ENCODE measurements at regions not wholly inside any gene's neighbourhood (a gene's known extent, or its start where the extent isn't known, plus 50 kb on each side); places are given as distances from the start of the nearest gene placed in this dataset.

- TF ChIP-seq CTCF (IDR thresholded peaks at IDR 0.05; ENCODE audit: low read depth, low read length) (no peak), POLR2A (IDR thresholded peaks at IDR 0.05; ENCODE audit: extremely low read depth, insufficient read length) (no peak)
These were observed 59.1 kb upstream of the TMEM244 start for GRCh38 chr6:129920103-129920798.
